Vagina (tissue), 2 donors: ENCODE measurements at regions not wholly inside any gene's neighbourhood (a gene's known extent, or its start where the extent isn't known, plus 50 kb on each side); places are given as distances from the start of the nearest gene placed in this dataset.

ENCODE experiments used
- DNase-seq, 2 donors: peaks; one replicate each; pipeline ENCODE4 v3.0.0-alpha.2; 2017; ENCODE audit errors: extremely low spot score in 2 of 2
- H3K27ac ChIP-seq: fragments of 200-600 bp; sonication (generic); one replicate; pipeline ENCODE4 v1.5.1; 2019
- H3K27me3 ChIP-seq: fragments of 200-600 bp; sonication (generic); one replicate; pipeline ENCODE4 v1.5.1; 2019
- H3K36me3 ChIP-seq, 2 donors: fragments of 200-600 bp; sonication (generic); one replicate each; pipeline ENCODE4 v1.5.1; 2017 to 2019
- H3K4me1 ChIP-seq: fragments of 200-600 bp; sonication (generic); one replicate; pipeline ENCODE4 v1.5.1; 2019
- H3K4me3 ChIP-seq, 2 donors: fragments of 200-600 bp; sonication (generic); 1 replicate in 1 of 2; 2 replicates in 1 of 2; pipeline ENCODE4 v1.5.1; 2016 to 2019
- H3K9me3 ChIP-seq: fragments of 200-600 bp; sonication (generic); one replicate; pipeline ENCODE4 v1.5.1; 2019
- POLR2A ChIP-seq, 2 donors: fragments of 450-650 bp; IDR thresholded peaks; one replicate each; pipeline ENCODE4 v1.6.1; 2017; ENCODE audit warnings: antibody characterized with exemption in 2 of 2, mild to moderate bottlenecking in 2 of 2, moderate library complexity in 2 of 2
- POLR2AphosphoS5 ChIP-seq, 2 donors: sonication (generic); formaldehyde crosslinking; IDR thresholded peaks; one replicate each; pipeline ENCODE4 v1.9.0; 2017; ENCODE audit warnings: antibody characterized with exemption in 2 of 2, mild to moderate bottlenecking in 2 of 2, low read depth in 1 of 2; ENCODE audit not compliant: insufficient read depth in 1 of 2
- intact Hi-C: fragments of 100-400 bp; cut with DNase I; formaldehyde crosslinking; loops from one replicate; pipeline ENCODE4 v1.15.1; 2023
- TF ChIP-seq, protein P1 (sequence below), 3 experiments: fragments of 450-650 bp in 2 of 3; fragments of 200-600 bp in 1 of 3; sonication (generic) in 1 of 3; IDR thresholded peaks; one replicate each; pipeline ENCODE4 v1.5.1; 2017 to 2019; ENCODE audit warnings: antibody characterized with exemption in 3 of 3, mild to moderate bottlenecking in 2 of 3, moderate library complexity in 2 of 3

GRCh38 chr20:19952392-19952791, 64.8 kb upstream of the NAA20 start:
- DNase-seq, result no peak
- TF ChIP-seq POLR2A (IDR thresholded peaks at IDR 0.05), result no peak
- H3K27me3 ChIP-seq, result no peaks in the 10 kb centered on the region
- peaks cover 10% of the 10 kb centered on the region for H3K4me1 ChIP-seq
- no peak overlapping the region for H3K4me3 ChIP-seq
- H3K27ac ChIP-seq, result no peak overlapping the region
- no peaks in the 10 kb centered on the region for H3K9me3 ChIP-seq
- peaks cover 0 to 15% of the 10 kb centered on the region in 2 donors for H3K36me3 ChIP-seq
- intact Hi-C loops, result no loop called here

DNA sequence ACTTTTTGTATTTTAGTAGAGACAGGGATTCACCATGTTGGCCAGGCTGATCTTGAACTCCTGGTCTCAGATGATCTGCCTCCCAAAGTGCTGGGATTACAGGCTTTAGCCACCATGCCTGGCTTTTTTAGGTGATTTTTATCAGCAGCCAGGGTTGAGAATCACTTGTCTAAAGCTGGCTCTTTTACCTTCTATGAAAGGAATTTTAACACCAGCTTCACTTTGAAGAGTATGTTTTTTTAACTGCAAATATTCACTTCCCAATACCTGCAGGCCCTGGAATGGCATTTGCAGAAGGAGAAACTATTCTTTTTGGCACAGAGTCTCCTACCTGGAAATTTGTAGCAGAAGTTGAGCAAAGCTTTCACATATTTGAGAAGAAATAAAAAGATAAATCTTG, 63.6 kb upstream of the NAA20 start:
- H3K27ac ChIP-seq, result no peak overlapping the region
- DNase-seq, result no peak
- intact Hi-C loops, result no loop called here
- H3K27me3 ChIP-seq, result no peaks in the 10 kb centered on the region
- no peaks in the 10 kb centered on the region for H3K4me1 ChIP-seq
- TF ChIP-seq POLR2A (IDR thresholded peaks at IDR 0.05) (no peak), POLR2AphosphoS5 (IDR thresholded peaks at IDR 0.05; ENCODE audit: insufficient read depth in 1 of 2, low read depth in 1 of 2) (no peak)
- TF ChIP-seq, protein P1, sequence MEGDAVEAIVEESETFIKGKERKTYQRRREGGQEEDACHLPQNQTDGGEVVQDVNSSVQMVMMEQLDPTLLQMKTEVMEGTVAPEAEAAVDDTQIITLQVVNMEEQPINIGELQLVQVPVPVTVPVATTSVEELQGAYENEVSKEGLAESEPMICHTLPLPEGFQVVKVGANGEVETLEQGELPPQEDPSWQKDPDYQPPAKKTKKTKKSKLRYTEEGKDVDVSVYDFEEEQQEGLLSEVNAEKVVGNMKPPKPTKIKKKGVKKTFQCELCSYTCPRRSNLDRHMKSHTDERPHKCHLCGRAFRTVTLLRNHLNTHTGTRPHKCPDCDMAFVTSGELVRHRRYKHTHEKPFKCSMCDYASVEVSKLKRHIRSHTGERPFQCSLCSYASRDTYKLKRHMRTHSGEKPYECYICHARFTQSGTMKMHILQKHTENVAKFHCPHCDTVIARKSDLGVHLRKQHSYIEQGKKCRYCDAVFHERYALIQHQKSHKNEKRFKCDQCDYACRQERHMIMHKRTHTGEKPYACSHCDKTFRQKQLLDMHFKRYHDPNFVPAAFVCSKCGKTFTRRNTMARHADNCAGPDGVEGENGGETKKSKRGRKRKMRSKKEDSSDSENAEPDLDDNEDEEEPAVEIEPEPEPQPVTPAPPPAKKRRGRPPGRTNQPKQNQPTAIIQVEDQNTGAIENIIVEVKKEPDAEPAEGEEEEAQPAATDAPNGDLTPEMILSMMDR (IDR thresholded peaks at IDR 0.05), result no peak
- no peak overlapping the region for H3K4me3 ChIP-seq
- no peaks in the 10 kb centered on the region for H3K9me3 ChIP-seq
- H3K36me3 ChIP-seq, result peaks cover 0 to 19% of the 10 kb centered on the region in 2 donors

DNA sequence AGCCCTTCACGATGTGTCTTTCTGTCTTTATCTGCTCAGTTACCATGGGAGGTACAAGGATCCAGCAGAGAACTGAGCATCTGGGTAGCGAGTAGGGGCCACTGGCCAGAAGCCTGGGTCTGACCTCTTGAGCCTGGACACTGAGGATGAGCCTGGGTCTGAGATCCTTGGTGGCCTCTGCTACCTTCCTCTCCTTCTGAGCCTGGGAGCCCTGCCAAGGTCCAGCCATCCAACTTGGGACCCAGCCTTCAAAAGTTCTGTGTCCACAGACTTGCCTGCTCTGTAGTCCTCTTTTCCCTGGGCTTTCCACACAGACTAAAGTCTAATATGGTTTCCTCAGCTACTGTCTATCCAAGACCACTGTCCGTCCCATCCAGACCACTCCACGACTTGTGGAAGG, 60.2 kb upstream of the NAA20 start:
- DNase-seq, result no peak
- TF ChIP-seq POLR2A (IDR thresholded peaks at IDR 0.05), result no peak
- TF ChIP-seq, protein P1 (IDR thresholded peaks at IDR 0.05), result no peak
- no peak for TF ChIP-seq POLR2AphosphoS5 (IDR thresholded peaks at IDR 0.05; ENCODE audit: insufficient read depth in 1 of 2, low read depth in 1 of 2)
- Histone ChIP-seq H3K4me3 (no peak overlapping the region), H3K9me3 (no peaks in the 10 kb centered on the region), H3K4me1 (peaks cover 16% of the 10 kb centered on the region), H3K36me3 (peaks cover 0 to 42% of the 10 kb centered on the region in 2 donors), H3K27ac (peak overlapping the region; percentile 10), H3K27me3 (no peaks in the 10 kb centered on the region)
- intact Hi-C loops, result no loop called here

- Histone ChIP-seq H3K4me3 (no peak overlapping the region), H3K36me3 (peaks cover 0 to 42% of the 10 kb centered on the region in 2 donors), H3K4me1 (peaks cover 22% of the 10 kb centered on the region), H3K27me3 (no peaks in the 10 kb centered on the region), H3K9me3 (no peaks in the 10 kb centered on the region), H3K27ac (no peak overlapping the region)
- intact Hi-C loops, result no loop called here
- TF ChIP-seq POLR2AphosphoS5 (IDR thresholded peaks at IDR 0.05; ENCODE audit: insufficient read depth in 1 of 2, low read depth in 1 of 2) (peak; percentile 48 to 67), POLR2A (IDR thresholded peaks at IDR 0.05) (no peak)
- DNase-seq, result no peak
Observed at GRCh38 chr20:19958219-19958618, 58.9 kb upstream of the NAA20 start.

GRCh38 chr20:19958928-19959327, 58.2 kb upstream of the NAA20 start:
- intact Hi-C loops, result no loop called here
- DNase-seq, result no peak
- H3K27ac ChIP-seq, result no peak overlapping the region
- peaks cover 22% of the 10 kb centered on the region for H3K4me1 ChIP-seq
- no peak overlapping the region for H3K4me3 ChIP-seq
- TF ChIP-seq, protein P1 (IDR thresholded peaks at IDR 0.05), result no peak
- TF ChIP-seq POLR2AphosphoS5 (IDR thresholded peaks at IDR 0.05; ENCODE audit: insufficient read depth in 1 of 2, low read depth in 1 of 2) (no peak), POLR2A (IDR thresholded peaks at IDR 0.05) (no peak)
- H3K9me3 ChIP-seq, result no peaks in the 10 kb centered on the region
- no peaks in the 10 kb centered on the region for H3K27me3 ChIP-seq
- peaks cover 0 to 42% of the 10 kb centered on the region in 2 donors for H3K36me3 ChIP-seq

- H3K4me1 ChIP-seq, result peaks cover 30% of the 10 kb centered on the region
- no peaks in the 10 kb centered on the region for H3K27me3 ChIP-seq
- peak overlapping the region; percentile 44 for H3K27ac ChIP-seq
- intact Hi-C loops, result no loop called here
- DNase-seq, result no peak
- TF ChIP-seq POLR2AphosphoS5 (IDR thresholded peaks at IDR 0.05; ENCODE audit: insufficient read depth in 1 of 2, low read depth in 1 of 2) (no peak), POLR2A (IDR thresholded peaks at IDR 0.05) (no peak)
- TF ChIP-seq, protein P1 (IDR thresholded peaks at IDR 0.05), result no peak
- H3K4me3 ChIP-seq, result no peak overlapping the region
- H3K9me3 ChIP-seq, result no peaks in the 10 kb centered on the region
- H3K36me3 ChIP-seq, result peaks cover 0 to 38% of the 10 kb centered on the region in 2 donors
Observed at GRCh38 chr20:19960745-19961144, 56.4 kb upstream of the NAA20 start.
